ENCODE measurements at regions not wholly inside any gene's neighbourhood (a gene's known extent, or its start where the extent isn't known, plus 50 kb on each side); places are given as distances from the start of the nearest gene placed in this dataset.

GRCh38 chr12:88400302-88400701 is 180.0 kb downstream of the KITLG start:
- TF ChIP-seq, protein P1, sequence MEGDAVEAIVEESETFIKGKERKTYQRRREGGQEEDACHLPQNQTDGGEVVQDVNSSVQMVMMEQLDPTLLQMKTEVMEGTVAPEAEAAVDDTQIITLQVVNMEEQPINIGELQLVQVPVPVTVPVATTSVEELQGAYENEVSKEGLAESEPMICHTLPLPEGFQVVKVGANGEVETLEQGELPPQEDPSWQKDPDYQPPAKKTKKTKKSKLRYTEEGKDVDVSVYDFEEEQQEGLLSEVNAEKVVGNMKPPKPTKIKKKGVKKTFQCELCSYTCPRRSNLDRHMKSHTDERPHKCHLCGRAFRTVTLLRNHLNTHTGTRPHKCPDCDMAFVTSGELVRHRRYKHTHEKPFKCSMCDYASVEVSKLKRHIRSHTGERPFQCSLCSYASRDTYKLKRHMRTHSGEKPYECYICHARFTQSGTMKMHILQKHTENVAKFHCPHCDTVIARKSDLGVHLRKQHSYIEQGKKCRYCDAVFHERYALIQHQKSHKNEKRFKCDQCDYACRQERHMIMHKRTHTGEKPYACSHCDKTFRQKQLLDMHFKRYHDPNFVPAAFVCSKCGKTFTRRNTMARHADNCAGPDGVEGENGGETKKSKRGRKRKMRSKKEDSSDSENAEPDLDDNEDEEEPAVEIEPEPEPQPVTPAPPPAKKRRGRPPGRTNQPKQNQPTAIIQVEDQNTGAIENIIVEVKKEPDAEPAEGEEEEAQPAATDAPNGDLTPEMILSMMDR (IDR thresholded peaks at IDR 0.05; ENCODE audit: low read length) = no peak
- TF ChIP-seq EZH2 (IDR thresholded peaks at IDR 0.05; ENCODE audit: borderline replicate concordance, low read length) = no peak

All from OCI-LY1 (cell line).